HepG2 (cell line): ENCODE measurements at regions not wholly inside any gene's neighbourhood (a gene's known extent, or its start where the extent isn't known, plus 50 kb on each side); places are given as distances from the start of the nearest gene placed in this dataset.

ENCODE experiments used
- ATAC-seq: fragments of 200-7000 bp; cut with Tn5 transposase; 3 replicates; pipeline ENCODE4 v1.9.1; 2020; ENCODE audit warnings: mild to moderate bottlenecking, moderate library complexity
- BruUV-seq: library from RNA; stranded (reverse); fragments of 400-500 nt; replicated peaks from 2 replicates; lab custom pipeline; 2021; lab: Mats Ljungman, UMichigan
- CTCF ChIA-PET: fragments of 300-600 bp; formaldehyde crosslinking; extraction: SDS; loops from one replicate; lab custom pipeline; 2021; ENCODE audit warnings: low total read pairs, inconsistent platforms, low intra/inter-chr PET ratio; lab: Yijun Ruan, JAX
- POLR2A ChIA-PET: fragments of 350-600 bp; sonication (Branson Sonifier 250); formaldehyde crosslinking; loops from one replicate; lab custom pipeline; 2020; ENCODE audit warnings: antibody characterized with exemption, inconsistent platforms; lab: Yijun Ruan, JAX
- DNase-seq: peaks from one replicate; pipeline ENCODE4 v3.0.0-alpha.2; 2015; ENCODE audit warnings: low spot score
- FAIRE-seq: peaks from 3 replicates; lab custom pipeline; 2011; peaks lifted over from hg19 to GRCh38; lab: Jason Lieb, UNC
- H2AFZ ChIP-seq: one replicate; pipeline ENCODE4 v1.6.1; 2011; ENCODE audit warnings: low read length, inconsistent platforms
- H3K27ac ChIP-seq: fragments of 300-600 bp; 3 replicates; pipeline ENCODE4 v1.8.0; 2011; ENCODE audit warnings: mixed run types, mild to moderate bottlenecking, mixed read lengths, low read length, inconsistent platforms; ENCODE audit not compliant: insufficient read depth; ENCODE audit errors: extremely low read length
- H3K27me3 ChIP-seq, 2 experiments: fragments of 200-600 bp in 1 of 2; 2 replicates in 1 of 2; 3 replicates in 1 of 2; pipeline versions ENCODE4 v1.6.0 to v1.8.0; 2011; ENCODE audit warnings: low read length in 2 of 2, mild to moderate bottlenecking in 2 of 2, moderate library complexity in 2 of 2, inconsistent platforms in 1 of 2; ENCODE audit not compliant: insufficient read depth in 2 of 2, control insufficient read depth in 1 of 2
- H3K36me3 ChIP-seq, 2 experiments: fragments of 200-600 bp in 1 of 2; replicated peaks in 1 of 2; 2 replicates in 1 of 2; 3 replicates in 1 of 2; pipeline versions ENCODE4 v1.5.1 to v1.8.0; 2011; ENCODE audit warnings: low read length in 2 of 2, inconsistent platforms in 1 of 2; ENCODE audit not compliant: insufficient read depth in 2 of 2, control insufficient read depth in 1 of 2
- H3K4me1 ChIP-seq: 2 replicates; pipeline ENCODE4 v1.5.1; 2012; ENCODE audit warnings: low read length, inconsistent platforms; ENCODE audit not compliant: insufficient read depth
- H3K4me2 ChIP-seq: 2 replicates; pipeline ENCODE4 v1.6.0; 2011; ENCODE audit warnings: low read depth, low read length, inconsistent platforms
- H3K4me3 ChIP-seq, 3 experiments: fragments of 200-600 bp in 1 of 3; sonication (generic), shearing (Covaris generic) in 1 of 3; replicated peaks in 1 of 3; 2 replicates each; pipeline ENCODE4 v1.5.1; 2011 to 2016; ENCODE audit warnings: low read length in 3 of 3, inconsistent platforms in 2 of 3, low read depth in 2 of 3, mild to moderate bottlenecking in 2 of 3, control low read depth in 1 of 3, mixed read lengths in 1 of 3; ENCODE audit not compliant: insufficient read depth in 1 of 3
- H3K79me2 ChIP-seq: one replicate; pipeline ENCODE4 v1.6.1; 2011; ENCODE audit warnings: low read length, inconsistent platforms; ENCODE audit not compliant: insufficient read depth
- H3K9ac ChIP-seq: 2 replicates; pipeline ENCODE4 v1.6.0; 2011; ENCODE audit warnings: mild to moderate bottlenecking, low read depth, low read length, inconsistent platforms; ENCODE audit not compliant: insufficient read depth
- H3K9me3 ChIP-seq: 2 replicates; pipeline ENCODE4 v1.5.1; 2012; ENCODE audit warnings: mild to moderate bottlenecking, low read length
- H4K20me1 ChIP-seq: 2 replicates; pipeline ENCODE4 v1.6.0; 2011; ENCODE audit warnings: inconsistent platforms, mild to moderate bottlenecking, low read length, moderate library complexity; ENCODE audit not compliant: insufficient read depth
- BRD4 ChIP-seq: sonication (generic); formaldehyde crosslinking; IDR thresholded peaks from 2 replicates; pipeline ENCODE4 v1.4.0; 2020; ENCODE audit warnings: missing genetic modification reagents
- HMG20A ChIP-seq: IDR thresholded peaks from 2 replicates; pipeline ENCODE4 v1.6.1; 2016; ENCODE audit warnings: borderline replicate concordance
- JDP2 ChIP-seq: sonication (generic); formaldehyde crosslinking; IDR thresholded peaks from 2 replicates; pipeline ENCODE4 v1.8.1; 2022; ENCODE audit warnings: missing genetic modification reagents, borderline replicate concordance
- NFYB ChIP-seq: sonication (generic); formaldehyde crosslinking; IDR thresholded peaks from 2 replicates; pipeline ENCODE4 v1.4.0; 2020; ENCODE audit warnings: missing genetic modification reagents
- RELA ChIP-seq: sonication (generic); formaldehyde crosslinking; IDR thresholded peaks from 2 replicates; pipeline ENCODE4 v1.4.0; 2020; ENCODE audit warnings: missing genetic modification reagents
- RFX1 ChIP-seq: fragments of 450-650 bp; IDR thresholded peaks from 2 replicates; pipeline ENCODE4 v1.6.1; 2017
- RFXANK ChIP-seq: IDR thresholded peaks from 2 replicates; pipeline ENCODE4 v1.6.1; 2016
- SRY ChIP-seq: sonication (generic); formaldehyde crosslinking; IDR thresholded peaks from 2 replicates; pipeline ENCODE4 v1.8.0; 2022; ENCODE audit warnings: mild to moderate bottlenecking, missing genetic modification reagents
- TBX2 ChIP-seq: sonication (generic); formaldehyde crosslinking; IDR thresholded peaks from 2 replicates; pipeline ENCODE4 v1.5.0; 2020; ENCODE audit warnings: missing genetic modification reagents, mild to moderate bottlenecking, borderline replicate concordance
- ZNF484 ChIP-seq: sonication (generic); formaldehyde crosslinking; IDR thresholded peaks from 2 replicates; pipeline ENCODE4 v1.5.1; 2020; ENCODE audit warnings: mild to moderate bottlenecking, low read depth, missing genetic modification reagents, borderline replicate concordance
- ZNF552 ChIP-seq: sonication (generic); formaldehyde crosslinking; IDR thresholded peaks from 2 replicates; pipeline ENCODE4 v1.9.0; 2022; ENCODE audit warnings: missing genetic modification reagents, mild to moderate bottlenecking, borderline replicate concordance
- ZNF614 ChIP-seq: IDR thresholded peaks from 2 replicates; pipeline ENCODE4 v1.6.1; 2018; ENCODE audit warnings: missing biosample characterization, missing genetic modification reagents, inconsistent platforms, borderline replicate concordance
- ZNF660 ChIP-seq: sonication (generic); formaldehyde crosslinking; IDR thresholded peaks from 2 replicates; pipeline ENCODE4 v1.5.1; 2020; ENCODE audit warnings: mild to moderate bottlenecking, low read depth, missing genetic modification reagents, borderline replicate concordance
- ZNF724P ChIP-seq: sonication (generic); formaldehyde crosslinking; IDR thresholded peaks from 2 replicates; pipeline ENCODE4 v1.8.0; 2022; ENCODE audit warnings: missing genetic modification reagents, borderline replicate concordance
- WGBS: methylation state at CpG from one replicate; pipeline ENCODE4 v1.1.6; 2017; ENCODE audit warnings: low lambda C conversion rate; 5-methylcytosine and 5-hydroxymethylcytosine counted together
- in situ Hi-C: cut with HindIII; loops from 2 replicates; pipeline ENCODE4 v1.10.0; 2017; ENCODE audit warnings: low pct_unique_long_range_greater_than_20kb; ENCODE audit not compliant: extremely low pct_ligation_motif_present
- intact Hi-C: fragments of 100-400 bp; cut with micrococcal nuclease; formaldehyde crosslinking; loops from one replicate; pipeline ENCODE4 v1.10.0; 2022; ENCODE audit not compliant: unreplicated experiment
- TF ChIP-seq, protein P1 (sequence below): IDR thresholded peaks from 2 replicates; pipeline ENCODE4 v1.6.1; 2016; ENCODE audit warnings: missing genetic modification reagents, missing compliant biosample characterization
- TF ChIP-seq, protein P2 (sequence below): conservative IDR thresholded peaks from 2 replicates; pipeline ENCODE4 v1.6.1; 2018; ENCODE audit warnings: missing genetic modification reagents
- TF ChIP-seq, protein P3 (sequence below): sonication (generic); formaldehyde crosslinking; IDR thresholded peaks from 2 replicates; pipeline ENCODE4 v1.4.0; 2020; ENCODE audit warnings: missing genetic modification reagents, borderline replicate concordance

DNA sequence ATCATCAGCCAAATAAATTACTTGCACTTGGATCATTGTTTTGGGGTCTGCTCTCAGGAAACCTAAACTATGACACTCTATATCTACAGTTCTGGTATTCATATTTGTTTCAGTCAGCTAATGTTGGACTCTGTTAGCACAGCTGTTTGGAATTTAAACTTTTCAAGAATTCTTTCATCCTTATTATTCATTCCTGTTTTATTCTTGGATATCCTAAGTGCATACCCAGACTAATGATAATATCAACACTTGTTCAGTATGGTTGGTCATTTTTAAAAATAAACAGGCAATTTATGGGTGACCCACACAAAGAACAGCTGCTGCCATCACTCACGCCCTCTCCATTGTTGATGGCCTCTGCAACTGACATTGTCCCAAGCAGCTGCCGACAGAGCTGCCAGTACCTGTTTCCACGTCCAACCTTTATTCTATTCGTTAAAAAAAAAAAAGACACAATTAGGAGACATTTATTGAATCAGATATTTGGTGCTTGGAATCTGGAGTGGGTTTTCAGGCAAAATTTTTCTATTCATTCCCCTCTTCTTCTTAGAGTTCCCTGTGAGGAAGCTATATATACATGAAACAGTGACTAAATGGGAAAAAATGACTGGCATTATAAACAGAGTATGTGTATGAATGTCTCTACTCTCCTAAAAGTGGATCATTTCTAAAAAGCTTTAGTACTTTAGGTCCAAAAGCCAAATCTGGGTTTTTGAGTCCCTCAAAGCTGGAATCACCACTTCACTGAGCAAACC lies 252.1 kb upstream of the NAV3 start:
- H3K9me3 ChIP-seq: no peaks in the 10 kb centered on the region
- no peaks in the 10 kb centered on the region for H3K27me3 ChIP-seq
- no peaks in the 10 kb centered on the region for H3K4me1 ChIP-seq
- H3K9ac ChIP-seq: no peak overlapping the region
- BruUV-seq: no TSS peak
- WGBS: 3% methylated on average over 4 of the region's 4 CpGs
- H3K79me2 ChIP-seq: no peaks in the 10 kb centered on the region
- in situ Hi-C loops (no loop called here), intact Hi-C loops (no loop called here)
- H3K4me3 ChIP-seq: no peak overlapping the region
- CTCF ChIA-PET: no interaction called here
- no peak overlapping the region for H3K4me2 ChIP-seq
- DNase-seq: no peak
- no peaks in the 10 kb centered on the region for H4K20me1 ChIP-seq
- POLR2A ChIA-PET: no interaction called here
- H3K36me3 ChIP-seq: no peaks in the 10 kb centered on the region
- H3K27ac ChIP-seq: no peak overlapping the region
- no peak for FAIRE-seq
- ATAC-seq: no peak
- no peak for TF ChIP-seq ZNF552 (CRISPR knock-in tag)
- TF ChIP-seq, protein P1, sequence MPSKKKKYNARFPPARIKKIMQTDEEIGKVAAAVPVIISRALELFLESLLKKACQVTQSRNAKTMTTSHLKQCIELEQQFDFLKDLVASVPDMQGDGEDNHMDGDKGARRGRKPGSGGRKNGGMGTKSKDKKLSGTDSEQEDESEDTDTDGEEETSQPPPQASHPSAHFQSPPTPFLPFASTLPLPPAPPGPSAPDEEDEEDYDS (CRISPR knock-in tag): no peak
- no peak for TF ChIP-seq ZNF724P
- no peak for TF ChIP-seq HMG20A (CRISPR knock-in tag)
- TF ChIP-seq, protein P2, sequence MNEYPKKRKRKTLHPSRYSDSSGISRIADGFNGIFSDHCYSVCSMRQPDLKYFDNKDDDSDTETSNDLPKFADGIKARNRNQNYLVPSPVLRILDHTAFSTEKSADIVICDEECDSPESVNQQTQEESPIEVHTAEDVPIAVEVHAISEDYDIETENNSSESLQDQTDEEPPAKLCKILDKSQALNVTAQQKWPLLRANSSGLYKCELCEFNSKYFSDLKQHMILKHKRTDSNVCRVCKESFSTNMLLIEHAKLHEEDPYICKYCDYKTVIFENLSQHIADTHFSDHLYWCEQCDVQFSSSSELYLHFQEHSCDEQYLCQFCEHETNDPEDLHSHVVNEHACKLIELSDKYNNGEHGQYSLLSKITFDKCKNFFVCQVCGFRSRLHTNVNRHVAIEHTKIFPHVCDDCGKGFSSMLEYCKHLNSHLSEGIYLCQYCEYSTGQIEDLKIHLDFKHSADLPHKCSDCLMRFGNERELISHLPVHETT: no peak
- TF ChIP-seq RELA: no peak
- no peak for TF ChIP-seq ZNF660 (CRISPR knock-in tag)
- no peak for TF ChIP-seq BRD4
- TF ChIP-seq RFX1: no peak
- TF ChIP-seq, protein P3, sequence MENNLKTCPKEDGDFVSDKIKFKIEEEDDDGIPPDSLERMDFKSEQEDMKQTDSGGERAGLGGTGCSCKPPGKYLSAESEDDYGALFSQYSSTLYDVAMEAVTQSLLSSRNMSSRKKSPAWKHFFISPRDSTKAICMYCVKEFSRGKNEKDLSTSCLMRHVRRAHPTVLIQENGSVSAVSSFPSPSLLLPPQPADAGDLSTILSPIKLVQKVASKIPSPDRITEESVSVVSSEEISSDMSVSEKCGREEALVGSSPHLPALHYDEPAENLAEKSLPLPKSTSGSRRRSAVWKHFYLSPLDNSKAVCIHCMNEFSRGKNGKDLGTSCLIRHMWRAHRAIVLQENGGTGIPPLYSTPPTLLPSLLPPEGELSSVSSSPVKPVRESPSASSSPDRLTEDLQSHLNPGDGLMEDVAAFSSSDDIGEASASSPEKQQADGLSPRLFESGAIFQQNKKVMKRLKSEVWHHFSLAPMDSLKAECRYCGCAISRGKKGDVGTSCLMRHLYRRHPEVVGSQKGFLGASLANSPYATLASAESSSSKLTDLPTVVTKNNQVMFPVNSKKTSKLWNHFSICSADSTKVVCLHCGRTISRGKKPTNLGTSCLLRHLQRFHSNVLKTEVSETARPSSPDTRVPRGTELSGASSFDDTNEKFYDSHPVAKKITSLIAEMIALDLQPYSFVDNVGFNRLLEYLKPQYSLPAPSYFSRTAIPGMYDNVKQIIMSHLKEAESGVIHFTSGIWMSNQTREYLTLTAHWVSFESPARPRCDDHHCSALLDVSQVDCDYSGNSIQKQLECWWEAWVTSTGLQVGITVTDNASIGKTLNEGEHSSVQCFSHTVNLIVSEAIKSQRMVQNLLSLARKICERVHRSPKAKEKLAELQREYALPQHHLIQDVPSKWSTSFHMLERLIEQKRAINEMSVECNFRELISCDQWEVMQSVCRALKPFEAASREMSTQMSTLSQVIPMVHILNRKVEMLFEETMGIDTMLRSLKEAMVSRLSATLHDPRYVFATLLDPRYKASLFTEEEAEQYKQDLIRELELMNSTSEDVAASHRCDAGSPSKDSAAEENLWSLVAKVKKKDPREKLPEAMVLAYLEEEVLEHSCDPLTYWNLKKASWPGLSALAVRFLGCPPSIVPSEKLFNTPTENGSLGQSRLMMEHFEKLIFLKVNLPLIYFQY (CRISPR knock-in tag): no peak
- no peak for TF ChIP-seq RFXANK (CRISPR knock-in tag)
- TF ChIP-seq JDP2 (CRISPR knock-in tag): no peak
- TF ChIP-seq ZNF614: no peak
- TF ChIP-seq TBX2 (CRISPR knock-in tag): no peak
- TF ChIP-seq NFYB (CRISPR knock-in tag): no peak
- no peak for TF ChIP-seq SRY
- no peak for TF ChIP-seq ZNF484 (CRISPR knock-in tag)
- no peak overlapping the region for H2AFZ ChIP-seq
